Natural killer cell (primary cell): ENCODE measurements at regions not wholly inside any gene's neighbourhood (a gene's known extent, or its start where the extent isn't known, plus 50 kb on each side); places are given as distances from the start of the nearest gene placed in this dataset.
A peak's percentile ranks its signal among the peaks of the same experiment; 100 is the strongest.

ENCODE experiments used
- ATAC-seq, 3 donors: fragments of 150-1000 bp in 2 of 3; fragments of 200-7000 bp in 1 of 3; cut with Tn5 transposase; 1 replicate in 1 of 3; 2 replicates in 2 of 3; pipeline ENCODE4 v1.10.0; 2021; ENCODE audit warnings: mild to moderate bottlenecking in 2 of 3, moderate library complexity in 2 of 3
- DNase-seq, 2 donors: peaks; one replicate each; pipeline versions ENCODE4 v3.0.0 to v3.0.0-alpha.2; 2013 to 2021; ENCODE audit warnings: mixed read lengths in 1 of 2
- H3K27ac ChIP-seq: one replicate; pipeline ENCODE4 v1.5.1; 2013; ENCODE audit warnings: mild to moderate bottlenecking, low read length
- H3K27me3 ChIP-seq: one replicate; pipeline ENCODE4 v1.6.1; 2013; ENCODE audit warnings: low read length; ENCODE audit not compliant: control insufficient read depth, insufficient read depth
- H3K36me3 ChIP-seq: one replicate; pipeline ENCODE4 v1.6.1; 2013; ENCODE audit warnings: low read length; ENCODE audit not compliant: control insufficient read depth, insufficient read depth
- H3K4me1 ChIP-seq: one replicate; pipeline ENCODE4 v1.6.1; 2013; ENCODE audit warnings: low read length; ENCODE audit not compliant: control insufficient read depth, insufficient read depth
- H3K4me3 ChIP-seq: one replicate; pipeline ENCODE4 v1.5.1; 2013; ENCODE audit warnings: low read length
- H3K9me3 ChIP-seq: one replicate; pipeline ENCODE4 v1.6.1; 2013; ENCODE audit warnings: low read length; ENCODE audit not compliant: control insufficient read depth, insufficient read depth
- H3K27ac Mint-ChIP-seq, 2 donors: one replicate each; pipeline ENCODE4 v1.8.0; 2022; ENCODE audit warnings: mild to moderate bottlenecking in 2 of 2, mixed read lengths in 2 of 2, moderate library complexity in 1 of 2
- H3K27me3 Mint-ChIP-seq, 2 donors: one replicate each; pipeline ENCODE4 v1.8.0; 2022; ENCODE audit warnings: low read depth in 2 of 2, mixed read lengths in 2 of 2
- H3K36me3 Mint-ChIP-seq: one replicate; pipeline ENCODE4 v1.8.0; 2022; ENCODE audit warnings: mixed read lengths
- H3K4me1 Mint-ChIP-seq, 2 donors: one replicate each; pipeline ENCODE4 v1.8.0; 2022; ENCODE audit warnings: mixed read lengths in 2 of 2
- H3K4me3 Mint-ChIP-seq: one replicate; pipeline ENCODE4 v1.8.0; 2022; ENCODE audit warnings: mild to moderate bottlenecking, moderate library complexity, mixed read lengths
- H3K9me3 Mint-ChIP-seq, 2 donors: one replicate each; pipeline ENCODE4 v1.8.0; 2022; ENCODE audit warnings: mixed read lengths in 2 of 2
- CTCF ChIP-seq: fragments of 200-600 bp; IDR thresholded peaks from one replicate; pipeline ENCODE4 v1.8.0; 2022; ENCODE audit warnings: antibody characterized with exemption
- WGBS: methylation state at CpG from one replicate; pipeline ENCODE4 v1.1.7; 2013; ENCODE audit warnings: missing lambda C conversion rate; ENCODE audit not compliant: insufficient coverage; 5-methylcytosine and 5-hydroxymethylcytosine counted together
- intact Hi-C: fragments of 100-400 bp; cut with micrococcal nuclease; formaldehyde crosslinking; loops from one replicate; pipeline ENCODE4 v1.14.2; 2022

- H3K4me3 Mint-ChIP-seq, result no peak overlapping the region
- no peak for TF ChIP-seq CTCF
Observed at GRCh38 chr20:57094991-57095390, 171.4 kb downstream of the BMP7 start.

GRCh38 chr20:57095426-57095825 lies 171.0 kb downstream of the BMP7 start:
- Histone ChIP-seq H3K36me3 (no peaks in the 10 kb centered on the region), H3K9me3 (peaks cover 9% of the 10 kb centered on the region), H3K4me3 (no peak overlapping the region), H3K4me1 (peaks cover 8% of the 10 kb centered on the region), H3K27ac (no peak overlapping the region), H3K27me3 (no peaks in the 10 kb centered on the region)
- peaks cover 0 to 2% of the 10 kb centered on the region in 2 donors for H3K9me3 Mint-ChIP-seq
- H3K4me3 Mint-ChIP-seq, result no peak overlapping the region
- no peak for TF ChIP-seq CTCF
- 83% methylated on average over 2 of the region's 3 CpGs for WGBS
- no peak for ATAC-seq
- peak overlapping the region in 1 of 2 donors; percentile 29 for H3K27ac Mint-ChIP-seq
- intact Hi-C loops, result loop anchor here (10.0 kb wide), 1 partner anchor 399 kb away; no protein-coding TSS in a partner anchor
- peaks cover 13 to 16% of the 10 kb centered on the region in 2 donors for H3K4me1 Mint-ChIP-seq
- peaks cover 8 to 22% of the 10 kb centered on the region in 2 donors for H3K27me3 Mint-ChIP-seq
- H3K36me3 Mint-ChIP-seq, result no peaks in the 10 kb centered on the region
- no peak for DNase-seq

More at GRCh38 chr20:57094991-57095390, 171.4 kb downstream of the BMP7 start:
- no peaks in the 10 kb centered on the region for H3K36me3 ChIP-seq
- no peak for DNase-seq
- peaks cover 15 to 20% of the 10 kb centered on the region in 2 donors for H3K4me1 Mint-ChIP-seq
- H3K36me3 Mint-ChIP-seq, result no peaks in the 10 kb centered on the region
- H3K27me3 Mint-ChIP-seq, result peaks cover 8 to 22% of the 10 kb centered on the region in 2 donors
- no peak overlapping the region for H3K4me3 ChIP-seq
- 83% methylated on average over 11 of the region's 12 CpGs for WGBS
- no peak for ATAC-seq
- H3K27ac ChIP-seq, result no peak overlapping the region
- H3K4me1 ChIP-seq, result peaks cover 9% of the 10 kb centered on the region
- H3K27ac Mint-ChIP-seq, result no peak overlapping the region
- peaks cover 0 to 2% of the 10 kb centered on the region in 2 donors for H3K9me3 Mint-ChIP-seq
- intact Hi-C loops, result loop anchor here (5.0 to 10.0 kb wide), 2 partner anchors 232 to 400 kb away; partner anchors contain the start of gene SPO11
- H3K9me3 ChIP-seq, result peaks cover 13% of the 10 kb centered on the region
- H3K27me3 ChIP-seq, result no peaks in the 10 kb centered on the region

GRCh38 chr20:57097245-57097915 lies 169.1 kb downstream of the BMP7 start:
- H3K27ac ChIP-seq, result no peak overlapping the region
- H3K9me3 Mint-ChIP-seq, result no peaks in the 10 kb centered on the region
- no peaks in the 10 kb centered on the region for H3K27me3 ChIP-seq
- peaks cover 8 to 22% of the 10 kb centered on the region in 2 donors for H3K27me3 Mint-ChIP-seq
- peaks cover 2% of the 10 kb centered on the region for H3K4me1 ChIP-seq
- no peaks in the 10 kb centered on the region for H3K36me3 ChIP-seq
- no peak overlapping the region for H3K4me3 Mint-ChIP-seq
- no peak for ATAC-seq
- no peak overlapping the region for H3K4me3 ChIP-seq
- DNase-seq, result no peak
- 81% methylated on average over 9 of the region's 9 CpGs for WGBS
- peaks cover 2 to 3% of the 10 kb centered on the region in 2 donors for H3K4me1 Mint-ChIP-seq
- no peaks in the 10 kb centered on the region for H3K9me3 ChIP-seq
- TF ChIP-seq CTCF, result no peak
- no peak overlapping the region for H3K27ac Mint-ChIP-seq
- intact Hi-C loops, result loop anchor here (10.0 kb wide), 1 partner anchor 397 kb away; no protein-coding TSS in a partner anchor
- no peaks in the 10 kb centered on the region for H3K36me3 Mint-ChIP-seq

GRCh38 chr20:57102160-57102559 lies 164.3 kb downstream of the BMP7 start:
- H3K4me3 Mint-ChIP-seq, result no peak overlapping the region
- H3K27me3 Mint-ChIP-seq, result peaks cover 9 to 17% of the 10 kb centered on the region in 2 donors
- Histone ChIP-seq H3K4me1 (no peaks in the 10 kb centered on the region), H3K9me3 (no peaks in the 10 kb centered on the region), H3K27ac (no peak overlapping the region), H3K36me3 (no peaks in the 10 kb centered on the region), H3K4me3 (no peak overlapping the region), H3K27me3 (no peaks in the 10 kb centered on the region)
- intact Hi-C loops, result no loop called here
- H3K36me3 Mint-ChIP-seq, result no peaks in the 10 kb centered on the region
- 95% methylated on average over 9 of the region's 9 CpGs for WGBS
- no peaks in the 10 kb centered on the region for H3K4me1 Mint-ChIP-seq
- no peak for DNase-seq
- TF ChIP-seq CTCF, result no peak
- no peaks in the 10 kb centered on the region for H3K9me3 Mint-ChIP-seq
- peak in 1 of 3 donors; percentile 11 for ATAC-seq
- no peak overlapping the region for H3K27ac Mint-ChIP-seq
